OCI-LY1 (cell line): ENCODE measurements at regions not wholly inside any gene's neighbourhood (a gene's known extent, or its start where the extent isn't known, plus 50 kb on each side); places are given as distances from the start of the nearest gene placed in this dataset.

Source experiments
- H2AFZ ChIP-seq: fragments of 200-600 bp; sonication (generic), shearing (Covaris generic); 2 replicates; pipeline ENCODE4 v1.6.0; 2014; ENCODE audit warnings: antibody characterized with exemption, mild to moderate bottlenecking, low read length
- H3F3A ChIP-seq: fragments of 200-600 bp; sonication (generic), shearing (Covaris generic); 2 replicates; pipeline ENCODE4 v1.6.0; 2014; ENCODE audit warnings: mild to moderate bottlenecking, antibody characterized with exemption, low read length, moderate library complexity; ENCODE audit not compliant: insufficient read depth
- H3K27ac ChIP-seq: fragments of 200-600 bp; sonication (generic); 2 replicates; pipeline ENCODE4 v1.5.1; 2014; ENCODE audit warnings: low read length, mixed run types, mild to moderate bottlenecking, low read depth; ENCODE audit not compliant: poor library complexity, severe bottlenecking
- H3K27me3 ChIP-seq: fragments of 200-600 bp; sonication (generic); 2 replicates; pipeline ENCODE4 v1.6.0; 2014; ENCODE audit warnings: antibody characterized with exemption, mild to moderate bottlenecking, low read length, moderate library complexity; ENCODE audit not compliant: insufficient read depth
- H3K36me3 ChIP-seq: fragments of 200-600 bp; sonication (generic); 2 replicates; pipeline ENCODE4 v1.6.1; 2014; ENCODE audit warnings: mild to moderate bottlenecking, antibody characterized with exemption, low read length, moderate library complexity, mixed read lengths; ENCODE audit not compliant: insufficient read depth
- H3K4me1 ChIP-seq: fragments of 200-600 bp; sonication (generic); 2 replicates; pipeline ENCODE4 v1.5.1; 2014; ENCODE audit warnings: mild to moderate bottlenecking, low read length, moderate library complexity; ENCODE audit not compliant: insufficient read depth, severe bottlenecking
- H3K4me2 ChIP-seq: fragments of 200-600 bp; sonication (generic), shearing (Covaris generic); 2 replicates; pipeline ENCODE4 v1.6.1; 2014; ENCODE audit warnings: low read length
- H3K4me3 ChIP-seq: fragments of 200-600 bp; sonication (generic); 2 replicates; pipeline ENCODE4 v1.5.1; 2014; ENCODE audit warnings: low read length, low read depth, mild to moderate bottlenecking, mixed read lengths; ENCODE audit not compliant: poor library complexity, severe bottlenecking
- H3K79me2 ChIP-seq: fragments of 200-600 bp; shearing (Covaris generic); 2 replicates; pipeline ENCODE4 v1.6.1; 2016; ENCODE audit warnings: mixed run types, low read length, mixed read lengths; ENCODE audit not compliant: insufficient read depth
- H3K9ac ChIP-seq: fragments of 200-600 bp; sonication (generic), shearing (Covaris generic); 2 replicates; pipeline ENCODE4 v1.6.1; 2014; ENCODE audit warnings: mild to moderate bottlenecking, low read length, mixed read lengths
- H3K9me2 ChIP-seq: fragments of 200-600 bp; sonication (generic), shearing (Covaris generic); 2 replicates; pipeline ENCODE4 v1.6.1; 2014; ENCODE audit warnings: low read depth, mild to moderate bottlenecking, low read length, mixed read lengths
- H3K9me3 ChIP-seq: fragments of 200-600 bp; shearing (Covaris generic); 2 replicates; pipeline ENCODE4 v1.6.1; 2014; ENCODE audit warnings: low read length, mixed read lengths
- H4K20me1 ChIP-seq: fragments of 200-600 bp; sonication (generic), shearing (Covaris generic); 2 replicates; pipeline ENCODE4 v1.6.0; 2016; ENCODE audit warnings: mild to moderate bottlenecking, low read length; ENCODE audit not compliant: insufficient read depth
- CTCF ChIP-seq: fragments of 200-600 bp; sonication (generic), shearing (Covaris generic); IDR thresholded peaks from 2 replicates; pipeline ENCODE4 v1.5.1; 2017; ENCODE audit warnings: mild to moderate bottlenecking, antibody characterized with exemption, low read length, moderate library complexity, mixed read lengths
- EZH2 ChIP-seq: fragments of 200-600 bp; sonication (generic), shearing (Covaris generic); IDR thresholded peaks from 2 replicates; pipeline ENCODE4 v1.8.0; 2017; ENCODE audit warnings: borderline replicate concordance, mixed run types, mild to moderate bottlenecking, antibody characterized with exemption, low read length, moderate library complexity, mixed read lengths

DNA sequence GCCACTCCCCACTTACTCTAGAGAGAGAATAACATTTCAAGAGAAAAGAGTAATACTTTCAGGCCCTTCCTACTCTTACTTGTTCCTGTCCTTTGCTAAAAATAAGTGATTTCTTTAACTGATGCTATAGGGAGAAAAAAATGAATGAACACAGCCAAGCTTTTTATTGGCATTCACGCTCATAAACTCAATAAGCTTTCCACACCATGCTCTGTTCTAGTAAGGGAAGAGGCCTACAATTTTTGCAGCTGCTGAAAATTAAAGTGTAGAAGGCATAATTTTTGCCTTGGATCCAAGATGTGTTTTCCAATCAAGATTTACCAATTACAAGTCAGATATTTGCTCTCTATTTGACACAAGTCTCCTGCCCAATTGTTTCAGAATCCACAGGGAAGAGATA lies 188.1 kb upstream of the RGS18 start:
- no peak overlapping the region for H3K4me2 ChIP-seq
- no peaks in the 10 kb centered on the region for H3K9me2 ChIP-seq
- no peaks in the 10 kb centered on the region for H3K4me1 ChIP-seq
- no peak overlapping the region for H3K4me3 ChIP-seq
- no peak for TF ChIP-seq EZH2
- TF ChIP-seq CTCF, result no peak
- no peaks in the 10 kb centered on the region for H3F3A ChIP-seq
- no peaks in the 10 kb centered on the region for H3K79me2 ChIP-seq
- H3K27me3 ChIP-seq, result no peaks in the 10 kb centered on the region
- no peaks in the 10 kb centered on the region for H3K9me3 ChIP-seq
- no peak overlapping the region for H3K9ac ChIP-seq
- no peaks in the 10 kb centered on the region for H3K36me3 ChIP-seq
- H3K27ac ChIP-seq, result no peak overlapping the region
- no peaks in the 10 kb centered on the region for H4K20me1 ChIP-seq
- H2AFZ ChIP-seq, result no peak overlapping the region

DNA sequence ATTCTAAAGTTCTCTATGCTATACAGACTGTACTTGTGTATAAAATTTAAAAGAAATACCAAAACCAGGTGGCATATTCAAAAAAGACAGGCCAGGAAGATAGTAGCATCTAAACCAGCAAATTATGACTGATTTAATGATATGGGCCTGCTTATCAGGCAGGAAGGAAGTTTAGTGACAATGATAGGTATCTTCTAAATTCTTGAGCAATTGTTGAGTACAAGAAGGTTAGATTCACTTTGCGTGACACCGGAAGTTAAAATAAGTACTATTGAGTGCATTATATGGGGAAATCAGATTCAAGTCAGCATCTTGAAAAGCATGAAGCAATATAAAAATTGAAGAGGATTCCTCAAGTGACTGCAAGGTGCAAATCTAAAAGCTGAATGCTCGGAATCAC lies 186.8 kb upstream of the RGS18 start:
- Histone ChIP-seq H3K79me2 (no peaks in the 10 kb centered on the region), H3K36me3 (no peaks in the 10 kb centered on the region), H3K4me2 (no peak overlapping the region), H3K27ac (no peak overlapping the region), H3K4me3 (no peak overlapping the region), H4K20me1 (no peaks in the 10 kb centered on the region), H3K9me2 (no peaks in the 10 kb centered on the region), H3K4me1 (no peaks in the 10 kb centered on the region), H3K9me3 (no peaks in the 10 kb centered on the region), H3K27me3 (no peaks in the 10 kb centered on the region), H2AFZ (no peak overlapping the region), H3F3A (no peaks in the 10 kb centered on the region), H3K9ac (no peak overlapping the region)
- TF ChIP-seq EZH2 (no peak), CTCF (no peak)

GRCh38 chr1:191974004-191974403 lies 184.3 kb upstream of the RGS18 start:
- H3K27me3 ChIP-seq, result no peaks in the 10 kb centered on the region
- H3K9me3 ChIP-seq, result no peaks in the 10 kb centered on the region
- H3K4me2 ChIP-seq, result no peak overlapping the region
- no peaks in the 10 kb centered on the region for H3K79me2 ChIP-seq
- H3K4me1 ChIP-seq, result no peaks in the 10 kb centered on the region
- no peak overlapping the region for H2AFZ ChIP-seq
- no peak for TF ChIP-seq CTCF
- TF ChIP-seq EZH2, result no peak
- no peaks in the 10 kb centered on the region for H3K36me3 ChIP-seq
- no peaks in the 10 kb centered on the region for H4K20me1 ChIP-seq
- H3F3A ChIP-seq, result no peaks in the 10 kb centered on the region
- H3K9ac ChIP-seq, result no peak overlapping the region
- H3K4me3 ChIP-seq, result no peak overlapping the region
- H3K27ac ChIP-seq, result no peak overlapping the region
- H3K9me2 ChIP-seq, result no peaks in the 10 kb centered on the region
